ENCODE measurements at regions not wholly inside any gene's neighbourhood (a gene's known extent, or its start where the extent isn't known, plus 50 kb on each side); places are given as distances from the start of the nearest gene placed in this dataset.
"Not testable (repeated sequence)": the region's sequence is repeated elsewhere in the genome, so short reads cannot be mapped to it uniquely, and the experiment has no call there.

- no peak overlapping the region for H3K9ac ChIP-seq (ENCODE audit: low read length in 2 of 2)
- no peaks in the 10 kb centered on the region for H3K4me1 ChIP-seq (ENCODE audit: control insufficient read depth, insufficient read depth, low read length)
- no peaks in the 10 kb centered on the region for H3K27me3 ChIP-seq (ENCODE audit: control insufficient read depth in 1 of 2, insufficient read depth in 2 of 2, low read length in 2 of 2)
- H3K27ac ChIP-seq (ENCODE audit: low read length): no peak overlapping the region
- no peak overlapping the region for H3K4me3 ChIP-seq (ENCODE audit: low read length in 2 of 2)
- H3K36me3 ChIP-seq (ENCODE audit: control insufficient read depth in 2 of 2, insufficient read depth in 2 of 2, low read length in 2 of 2): no peaks in the 10 kb centered on the region
- no peaks in the 10 kb centered on the region for H3K9me3 ChIP-seq (ENCODE audit: control insufficient read depth in 2 of 2, low read length in 2 of 2)
These were observed 401.0 kb downstream of the SUCLG1 start for GRCh38 chr2:84057917-84058560.

DNA sequence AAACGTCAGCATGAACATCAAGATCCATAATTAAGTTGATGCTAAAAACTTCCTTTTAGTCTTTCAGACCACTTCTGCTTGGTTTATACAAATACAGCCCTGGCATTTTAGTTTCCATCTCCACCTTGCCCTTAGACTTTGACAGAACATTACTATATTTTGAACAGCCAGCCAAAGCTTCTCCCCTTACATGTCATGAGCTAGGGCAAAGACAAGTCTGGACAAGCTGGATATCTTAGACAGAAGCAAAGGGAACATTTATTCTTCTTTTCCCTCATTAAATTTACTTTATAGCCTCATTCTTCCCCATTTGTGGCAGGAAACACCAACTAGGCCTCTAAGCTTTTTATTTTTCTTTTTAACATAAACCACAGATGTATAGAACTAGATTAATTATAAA, 403.3 kb downstream of the SUCLG1 start:
- Histone ChIP-seq H3K4me1 (ENCODE audit: control insufficient read depth, insufficient read depth, low read length) (no peaks in the 10 kb centered on the region), H3K27me3 (ENCODE audit: control insufficient read depth in 1 of 2, insufficient read depth in 2 of 2, low read length in 2 of 2) (no peaks in the 10 kb centered on the region)

GRCh38 chr2:84054577-84054976, 404.5 kb downstream of the SUCLG1 start:
- H3K9me3 ChIP-seq (ENCODE audit: control insufficient read depth in 2 of 2, low read length in 2 of 2); H3K27me3 ChIP-seq (ENCODE audit: control insufficient read depth in 1 of 2, insufficient read depth in 2 of 2, low read length in 2 of 2); H3K4me1 ChIP-seq (ENCODE audit: control insufficient read depth, insufficient read depth, low read length); H3K27ac ChIP-seq (ENCODE audit: low read length); H3K36me3 ChIP-seq (ENCODE audit: control insufficient read depth in 2 of 2, insufficient read depth in 2 of 2, low read length in 2 of 2); H3K9ac ChIP-seq (ENCODE audit: low read length in 2 of 2); H3K4me3 ChIP-seq (ENCODE audit: low read length in 2 of 2): not testable (repeated sequence)

More for the DNA sequence above, 403.3 kb downstream of the SUCLG1 start:
- Histone ChIP-seq H3K27ac (ENCODE audit: low read length) (no peak overlapping the region), H3K36me3 (ENCODE audit: control insufficient read depth in 2 of 2, insufficient read depth in 2 of 2, low read length in 2 of 2) (no peaks in the 10 kb centered on the region), H3K9ac (ENCODE audit: low read length in 2 of 2) (no peak overlapping the region), H3K9me3 (ENCODE audit: control insufficient read depth in 2 of 2, low read length in 2 of 2) (no peaks in the 10 kb centered on the region), H3K4me3 (ENCODE audit: low read length in 2 of 2) (no peak overlapping the region)

DNA sequence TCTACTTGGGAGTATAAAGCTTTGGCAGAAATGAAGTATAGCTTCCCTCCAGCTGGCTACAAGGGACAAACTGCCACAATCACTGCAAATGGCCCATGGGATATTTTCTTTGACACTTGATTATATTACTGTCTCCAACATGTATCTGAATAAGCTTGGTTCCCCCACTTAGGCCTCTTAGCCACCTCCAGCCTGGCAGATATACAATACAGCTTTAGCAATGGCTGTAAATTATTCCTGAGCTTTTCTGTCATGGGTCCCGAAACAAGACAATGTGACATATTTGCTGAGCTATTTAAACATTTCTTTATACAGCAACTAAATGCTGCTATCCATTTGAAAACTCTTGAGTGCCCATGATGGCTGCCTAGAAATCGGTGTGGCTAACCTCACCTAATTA, 406.2 kb downstream of the SUCLG1 start:
- no peaks in the 10 kb centered on the region for H3K27me3 ChIP-seq (ENCODE audit: control insufficient read depth in 1 of 2, insufficient read depth in 2 of 2, low read length in 2 of 2)
- no peak overlapping the region for H3K9ac ChIP-seq (ENCODE audit: low read length in 2 of 2)
- no peaks in the 10 kb centered on the region for H3K4me1 ChIP-seq (ENCODE audit: control insufficient read depth, insufficient read depth, low read length)
- H3K9me3 ChIP-seq (ENCODE audit: control insufficient read depth in 2 of 2, low read length in 2 of 2): no peaks in the 10 kb centered on the region
- no peaks in the 10 kb centered on the region for H3K36me3 ChIP-seq (ENCODE audit: control insufficient read depth in 2 of 2, insufficient read depth in 2 of 2, low read length in 2 of 2)
- no peak overlapping the region for H3K4me3 ChIP-seq (ENCODE audit: low read length in 2 of 2)
- H3K27ac ChIP-seq (ENCODE audit: low read length): no peak overlapping the region

DNA sequence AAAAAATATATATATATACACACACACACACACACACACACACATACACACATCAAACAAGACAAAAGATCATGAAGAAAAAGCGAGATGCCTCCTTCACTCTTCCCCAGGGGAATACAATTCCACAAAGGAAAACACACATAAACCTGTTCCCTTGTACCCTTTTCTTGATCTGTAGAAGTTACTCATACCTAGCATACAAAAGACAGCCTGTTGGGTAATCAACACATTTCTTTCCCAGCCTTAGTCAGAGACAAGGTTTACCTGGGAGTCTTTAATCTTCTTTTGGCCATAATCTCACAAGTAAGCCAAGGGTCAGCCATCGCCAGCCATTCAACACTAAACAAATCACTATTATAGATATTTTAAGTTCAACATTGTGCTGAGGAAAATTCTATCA, 407.0 kb downstream of the SUCLG1 start:
- H3K4me3 ChIP-seq (ENCODE audit: low read length in 2 of 2): no peak overlapping the region
- H3K9me3 ChIP-seq (ENCODE audit: control insufficient read depth in 2 of 2, low read length in 2 of 2): no peaks in the 10 kb centered on the region
- no peaks in the 10 kb centered on the region for H3K27me3 ChIP-seq (ENCODE audit: control insufficient read depth in 1 of 2, insufficient read depth in 2 of 2, low read length in 2 of 2)
- H3K4me1 ChIP-seq (ENCODE audit: control insufficient read depth, insufficient read depth, low read length): no peaks in the 10 kb centered on the region
- no peak overlapping the region for H3K27ac ChIP-seq (ENCODE audit: low read length)
- H3K36me3 ChIP-seq (ENCODE audit: control insufficient read depth in 2 of 2, insufficient read depth in 2 of 2, low read length in 2 of 2): no peaks in the 10 kb centered on the region
- no peak overlapping the region for H3K9ac ChIP-seq (ENCODE audit: low read length in 2 of 2)

- no peak overlapping the region for H3K27ac ChIP-seq (ENCODE audit: low read length)
- no peaks in the 10 kb centered on the region for H3K4me1 ChIP-seq (ENCODE audit: control insufficient read depth, insufficient read depth, low read length)
- H3K27me3 ChIP-seq (ENCODE audit: control insufficient read depth in 1 of 2, insufficient read depth in 2 of 2, low read length in 2 of 2): no peaks in the 10 kb centered on the region
- H3K9me3 ChIP-seq (ENCODE audit: control insufficient read depth in 2 of 2, low read length in 2 of 2): no peaks in the 10 kb centered on the region
- no peak overlapping the region for H3K4me3 ChIP-seq (ENCODE audit: low read length in 2 of 2)
- H3K9ac ChIP-seq (ENCODE audit: low read length in 2 of 2): no peak overlapping the region
- no peaks in the 10 kb centered on the region for H3K36me3 ChIP-seq (ENCODE audit: control insufficient read depth in 2 of 2, insufficient read depth in 2 of 2, low read length in 2 of 2)
These were observed 410.1 kb downstream of the SUCLG1 start for GRCh38 chr2:84048964-84049363.

GRCh38 chr2:84041506-84041905, 417.6 kb downstream of the SUCLG1 start:
- Histone ChIP-seq H3K9ac (ENCODE audit: low read length in 2 of 2) (no peak overlapping the region), H3K4me1 (ENCODE audit: control insufficient read depth, insufficient read depth, low read length) (no peaks in the 10 kb centered on the region), H3K4me3 (ENCODE audit: low read length in 2 of 2) (no peak overlapping the region), H3K9me3 (ENCODE audit: control insufficient read depth in 2 of 2, low read length in 2 of 2) (no peaks in the 10 kb centered on the region), H3K27me3 (ENCODE audit: control insufficient read depth in 1 of 2, insufficient read depth in 2 of 2, low read length in 2 of 2) (no peaks in the 10 kb centered on the region), H3K36me3 (ENCODE audit: control insufficient read depth in 2 of 2, insufficient read depth in 2 of 2, low read length in 2 of 2) (no peaks in the 10 kb centered on the region), H3K27ac (ENCODE audit: low read length) (no peak overlapping the region)

- Histone ChIP-seq H3K4me3 (ENCODE audit: low read length in 2 of 2) (no peak overlapping the region), H3K36me3 (ENCODE audit: control insufficient read depth in 2 of 2, insufficient read depth in 2 of 2, low read length in 2 of 2) (no peaks in the 10 kb centered on the region), H3K4me1 (ENCODE audit: control insufficient read depth, insufficient read depth, low read length) (no peaks in the 10 kb centered on the region), H3K27me3 (ENCODE audit: control insufficient read depth in 1 of 2, insufficient read depth in 2 of 2, low read length in 2 of 2) (no peaks in the 10 kb centered on the region), H3K27ac (ENCODE audit: low read length) (no peak overlapping the region), H3K9me3 (ENCODE audit: control insufficient read depth in 2 of 2, low read length in 2 of 2) (no peaks in the 10 kb centered on the region), H3K9ac (ENCODE audit: low read length in 2 of 2) (no peak overlapping the region)
These were observed 418.8 kb downstream of the SUCLG1 start for GRCh38 chr2:84040281-84040680.

DNA sequence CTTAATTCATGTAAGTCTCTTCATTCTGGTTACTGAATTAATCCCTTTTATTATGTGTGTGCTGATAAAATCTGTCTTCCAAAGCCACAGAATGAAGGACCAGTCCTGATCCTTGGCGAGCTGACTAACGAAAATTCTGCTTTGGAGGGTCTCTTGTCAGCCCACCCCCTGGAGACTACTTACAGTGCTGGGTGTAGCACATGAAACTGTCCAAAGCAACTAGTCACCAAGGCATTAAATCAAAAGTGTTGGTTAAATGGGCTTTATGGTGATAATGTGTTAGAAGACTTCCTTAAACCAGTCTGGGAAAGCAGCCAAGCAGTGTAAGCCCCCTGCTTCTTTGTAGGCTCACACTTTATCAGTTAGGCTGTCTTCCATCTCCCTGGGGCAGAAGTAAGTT, 420.2 kb downstream of the SUCLG1 start:
- Histone ChIP-seq H3K9me3 (ENCODE audit: control insufficient read depth in 2 of 2, low read length in 2 of 2) (no peaks in the 10 kb centered on the region), H3K4me1 (ENCODE audit: control insufficient read depth, insufficient read depth, low read length) (no peaks in the 10 kb centered on the region), H3K9ac (ENCODE audit: low read length in 2 of 2) (no peak overlapping the region), H3K4me3 (ENCODE audit: low read length in 2 of 2) (no peak overlapping the region), H3K27me3 (ENCODE audit: control insufficient read depth in 1 of 2, insufficient read depth in 2 of 2, low read length in 2 of 2) (no peaks in the 10 kb centered on the region), H3K27ac (ENCODE audit: low read length) (no peak overlapping the region), H3K36me3 (ENCODE audit: control insufficient read depth in 2 of 2, insufficient read depth in 2 of 2, low read length in 2 of 2) (no peaks in the 10 kb centered on the region)

DNA sequence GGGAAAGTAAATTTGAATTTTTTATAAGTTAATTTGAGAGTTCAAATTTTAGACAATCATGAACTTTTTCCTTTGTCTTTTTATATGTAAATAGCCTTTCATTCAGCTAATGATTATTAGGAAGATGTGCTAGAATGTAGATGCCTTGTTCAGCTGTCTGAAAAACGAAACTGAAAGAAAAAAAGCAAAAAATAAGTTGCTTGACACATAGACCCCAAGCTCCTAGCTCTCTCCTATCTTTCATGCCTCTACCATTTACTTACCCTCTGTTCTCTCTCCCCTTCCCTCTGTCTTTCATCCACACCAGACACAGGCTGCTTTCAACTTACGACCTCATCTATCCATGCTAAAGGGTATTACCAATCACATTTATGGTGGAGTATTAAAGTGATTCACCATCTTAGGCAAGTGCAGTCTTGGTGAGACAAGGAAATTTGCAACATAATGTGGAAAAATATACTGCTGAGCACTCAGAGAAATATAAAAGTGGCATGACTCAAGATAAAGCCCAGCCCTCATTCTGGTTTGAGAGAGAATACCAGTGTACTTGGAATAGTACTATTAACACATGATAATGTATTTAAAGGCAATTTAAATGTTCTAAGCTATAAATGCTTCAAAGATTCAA, 425.6 kb downstream of the SUCLG1 start:
- H3K27ac ChIP-seq (ENCODE audit: low read length): no peak overlapping the region
- no peaks in the 10 kb centered on the region for H3K4me1 ChIP-seq (ENCODE audit: control insufficient read depth, insufficient read depth, low read length)
- H3K9ac ChIP-seq (ENCODE audit: low read length in 2 of 2): no peak overlapping the region
- no peaks in the 10 kb centered on the region for H3K9me3 ChIP-seq (ENCODE audit: control insufficient read depth in 2 of 2, low read length in 2 of 2)
- H3K4me3 ChIP-seq (ENCODE audit: low read length in 2 of 2): no peak overlapping the region
- no peaks in the 10 kb centered on the region for H3K27me3 ChIP-seq (ENCODE audit: control insufficient read depth in 1 of 2, insufficient read depth in 2 of 2, low read length in 2 of 2)
- no peaks in the 10 kb centered on the region for H3K36me3 ChIP-seq (ENCODE audit: control insufficient read depth in 2 of 2, insufficient read depth in 2 of 2, low read length in 2 of 2)

- Histone ChIP-seq H3K36me3 (ENCODE audit: control insufficient read depth in 2 of 2, insufficient read depth in 2 of 2, low read length in 2 of 2) (no peaks in the 10 kb centered on the region), H3K9me3 (ENCODE audit: control insufficient read depth in 2 of 2, low read length in 2 of 2) (no peaks in the 10 kb centered on the region), H3K27ac (ENCODE audit: low read length) (no peak overlapping the region), H3K4me1 (ENCODE audit: control insufficient read depth, insufficient read depth, low read length) (no peaks in the 10 kb centered on the region), H3K4me3 (ENCODE audit: low read length in 2 of 2) (no peak overlapping the region), H3K9ac (ENCODE audit: low read length in 2 of 2) (no peak overlapping the region), H3K27me3 (ENCODE audit: control insufficient read depth in 1 of 2, insufficient read depth in 2 of 2, low read length in 2 of 2) (no peaks in the 10 kb centered on the region)
These were observed 427.6 kb downstream of the SUCLG1 start for GRCh38 chr2:84031312-84032050.

Data from stomach smooth muscle (tissue), 2 donors.